Transverse colon (tissue), 4 donors: ENCODE measurements at regions not wholly inside any gene's neighbourhood (a gene's known extent, or its start where the extent isn't known, plus 50 kb on each side); places are given as distances from the start of the nearest gene placed in this dataset.

Experiments
- DNase-seq: peaks from one replicate; pipeline ENCODE4 v3.0.0-alpha.2; 2019
- H3K27ac ChIP-seq, 4 donors: fragments of 200-600 bp; sonication (generic); 2 replicates each; pipeline ENCODE4 v1.5.1; 2016 to 2018; ENCODE audit warnings: inconsistent platforms in 4 of 4
- H3K27me3 ChIP-seq: fragments of 200-600 bp; sonication (generic); 2 replicates; pipeline ENCODE4 v1.5.1; 2017; ENCODE audit warnings: inconsistent platforms
- H3K36me3 ChIP-seq, 4 donors: fragments of 200-600 bp; sonication (generic); 2 replicates each; pipeline ENCODE4 v1.5.1; 2017 to 2019; ENCODE audit warnings: inconsistent platforms in 4 of 4
- H3K4me1 ChIP-seq, 4 donors: fragments of 200-600 bp; sonication (generic); 2 replicates each; pipeline ENCODE4 v1.5.1; 2017 to 2020; ENCODE audit warnings: inconsistent platforms in 4 of 4
- H3K4me3 ChIP-seq, 4 donors: fragments of 200-600 bp; sonication (generic); 1 replicate in 1 of 4; 2 replicates in 3 of 4; pipeline versions ENCODE4 v1.5.1 to v1.6.1; 2017 to 2019; ENCODE audit warnings: inconsistent platforms in 4 of 4
- H3K9me3 ChIP-seq, 2 donors: fragments of 200-600 bp; sonication (generic); 2 replicates each; pipeline ENCODE4 v1.5.1; 2017 to 2019; ENCODE audit warnings: inconsistent platforms in 2 of 2
- EP300 ChIP-seq: sonication (generic); formaldehyde crosslinking; IDR thresholded peaks from one replicate; pipeline ENCODE4 v1.6.1; 2017; ENCODE audit warnings: antibody characterized with exemption, low read depth
- POLR2A ChIP-seq: fragments of 450-650 bp; IDR thresholded peaks from one replicate; pipeline ENCODE4 v1.6.1; 2016; ENCODE audit warnings: antibody characterized with exemption, mild to moderate bottlenecking, moderate library complexity
- POLR2AphosphoS5 ChIP-seq, 3 donors: sonication (generic); formaldehyde crosslinking; IDR thresholded peaks; one replicate each; pipeline ENCODE4 v1.6.1; 2016; ENCODE audit warnings: antibody characterized with exemption in 3 of 3
- WGBS, 2 donors: methylation state at CpG; one replicate each; pipeline ENCODE4 v1.1.5; 2018; ENCODE audit warnings: low coverage in 1 of 2; 5-methylcytosine and 5-hydroxymethylcytosine counted together
- in situ Hi-C, 4 donors: fragments of 200-750 bp; cut with MboI; loops; one replicate each; pipeline versions ENCODE4 v1.15.0 to v1.15.1; 2017; ENCODE audit warnings: low sequenced_read_pairs in 3 of 4, low pct_ligation_motif_present in 1 of 4, low pct_unique_long_range_greater_than_20kb in 1 of 4
- intact Hi-C: fragments of 100-400 bp; cut with DNase I; formaldehyde crosslinking; loops from one replicate; pipeline ENCODE4 v1.15.1; 2023; ENCODE audit warnings: low total_unique reads
- TF ChIP-seq, protein P1 (sequence below), 5 experiments: fragments of 200-600 bp in 3 of 5; fragments of 450-650 bp in 2 of 5; sonication (generic) in 3 of 5; IDR thresholded peaks; 1 replicate in 2 of 5; 2 replicates in 3 of 5; pipeline ENCODE4 v1.5.1; 2016 to 2017; ENCODE audit warnings: antibody characterized with exemption in 5 of 5, inconsistent platforms in 3 of 5, mild to moderate bottlenecking in 2 of 5, moderate library complexity in 1 of 5

DNA sequence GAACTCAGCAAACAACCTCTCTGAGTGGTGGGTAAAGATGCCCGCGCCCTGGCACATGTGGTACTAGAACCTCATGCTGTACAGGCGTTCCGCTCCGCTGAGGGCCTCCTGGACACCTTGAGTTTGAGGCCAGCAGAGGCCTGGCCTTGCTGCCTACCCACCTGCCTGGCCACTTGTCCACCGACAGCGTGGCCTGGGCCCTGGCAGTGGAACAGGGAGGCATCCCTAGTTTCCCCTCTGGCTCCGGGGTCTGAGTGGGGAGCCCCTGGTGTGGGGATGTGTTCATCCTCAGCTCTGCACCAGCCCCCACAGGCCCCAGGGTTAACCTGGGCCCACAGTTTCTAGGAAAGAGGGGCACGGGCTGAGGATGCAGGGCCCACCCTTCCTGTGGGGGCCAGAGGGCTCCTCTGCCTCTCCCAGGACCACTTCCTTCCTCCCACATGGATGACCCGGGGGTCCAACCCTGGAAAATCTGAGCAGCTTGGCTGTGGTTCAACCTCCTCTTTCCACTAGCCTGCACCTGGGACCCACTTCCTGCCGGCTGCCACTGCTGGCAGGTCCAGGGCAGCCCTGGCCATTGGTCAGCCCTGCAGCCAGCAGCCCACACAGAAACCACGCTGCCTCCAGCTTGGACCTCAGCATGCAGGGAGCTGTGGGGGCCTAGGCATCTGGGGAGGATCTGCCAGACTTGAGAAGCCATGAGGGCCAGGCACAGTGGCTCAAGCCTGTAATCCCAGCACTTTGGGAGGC lies 53.3 kb upstream of the COL18A1 start:
- H3K27me3 ChIP-seq: no peaks in the 10 kb centered on the region
- intact Hi-C loops: no loop called here
- H3K27ac ChIP-seq: no peak overlapping the region
- H3K36me3 ChIP-seq: no peaks in the 10 kb centered on the region
- H3K4me3 ChIP-seq: no peak overlapping the region
- 80 to 100% methylated on average over 2 to 12 of the region's 12 CpGs for WGBS, 2 donors
- in situ Hi-C loops: loop anchor here in 1 of 4 donors (10.0 kb wide), 1 partner anchor 57 kb away; no protein-coding TSS in a partner anchor
- peaks cover 0 to 6% (median 2%) of the 10 kb centered on the region in 4 donors for H3K4me1 ChIP-seq
- no peak for TF ChIP-seq POLR2A
- TF ChIP-seq, protein P1, sequence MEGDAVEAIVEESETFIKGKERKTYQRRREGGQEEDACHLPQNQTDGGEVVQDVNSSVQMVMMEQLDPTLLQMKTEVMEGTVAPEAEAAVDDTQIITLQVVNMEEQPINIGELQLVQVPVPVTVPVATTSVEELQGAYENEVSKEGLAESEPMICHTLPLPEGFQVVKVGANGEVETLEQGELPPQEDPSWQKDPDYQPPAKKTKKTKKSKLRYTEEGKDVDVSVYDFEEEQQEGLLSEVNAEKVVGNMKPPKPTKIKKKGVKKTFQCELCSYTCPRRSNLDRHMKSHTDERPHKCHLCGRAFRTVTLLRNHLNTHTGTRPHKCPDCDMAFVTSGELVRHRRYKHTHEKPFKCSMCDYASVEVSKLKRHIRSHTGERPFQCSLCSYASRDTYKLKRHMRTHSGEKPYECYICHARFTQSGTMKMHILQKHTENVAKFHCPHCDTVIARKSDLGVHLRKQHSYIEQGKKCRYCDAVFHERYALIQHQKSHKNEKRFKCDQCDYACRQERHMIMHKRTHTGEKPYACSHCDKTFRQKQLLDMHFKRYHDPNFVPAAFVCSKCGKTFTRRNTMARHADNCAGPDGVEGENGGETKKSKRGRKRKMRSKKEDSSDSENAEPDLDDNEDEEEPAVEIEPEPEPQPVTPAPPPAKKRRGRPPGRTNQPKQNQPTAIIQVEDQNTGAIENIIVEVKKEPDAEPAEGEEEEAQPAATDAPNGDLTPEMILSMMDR (IDR thresholded peaks at IDR 0.05): no peak
- no peak for TF ChIP-seq EP300
- no peak for TF ChIP-seq POLR2AphosphoS5 (IDR thresholded peaks at IDR 0.05)
- no peaks in the 10 kb centered on the region for H3K9me3 ChIP-seq
- no peak for DNase-seq

DNA sequence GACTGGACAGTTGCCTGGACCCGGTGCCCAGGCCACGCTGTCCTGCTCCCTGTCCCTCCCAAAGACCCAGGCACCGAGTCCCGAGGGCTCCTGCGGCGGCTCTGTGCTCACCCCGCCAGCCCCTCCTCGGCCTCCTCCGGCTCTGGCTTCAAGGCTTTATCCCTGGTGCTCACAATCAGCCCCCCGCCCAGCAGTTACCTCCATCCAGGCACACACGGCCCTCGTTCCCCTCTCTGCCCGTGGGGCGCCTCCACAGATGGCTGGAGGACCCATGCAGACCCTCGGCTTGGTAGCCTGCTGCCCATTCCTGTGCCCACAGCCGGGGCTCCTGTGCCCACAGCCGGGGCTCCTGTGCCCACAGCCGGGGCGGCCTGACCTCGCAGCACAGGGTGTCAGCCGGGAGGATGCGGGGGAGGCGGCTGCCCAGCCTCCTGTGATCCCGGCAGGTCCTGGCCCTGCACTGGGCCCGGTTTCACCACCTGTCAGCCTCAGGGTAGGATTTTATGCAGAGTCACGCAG lies 52.3 kb upstream of the COL18A1 start:
- TF ChIP-seq POLR2A (no peak), POLR2AphosphoS5 (IDR thresholded peaks at IDR 0.05) (no peak), EP300 (no peak)
- TF ChIP-seq, protein P1 (IDR thresholded peaks at IDR 0.05): no peak
- Histone ChIP-seq H3K27ac (no peak overlapping the region), H3K4me1 (peaks cover 0 to 7% (median 3%) of the 10 kb centered on the region in 4 donors), H3K9me3 (no peaks in the 10 kb centered on the region), H3K36me3 (no peaks in the 10 kb centered on the region), H3K4me3 (no peak overlapping the region), H3K27me3 (no peaks in the 10 kb centered on the region)
- intact Hi-C loops: no loop called here
- DNase-seq: no peak
- in situ Hi-C loops: loop anchor here in 1 of 4 donors (10.0 kb wide), 1 partner anchor 58 kb away; no protein-coding TSS in a partner anchor
- WGBS, 2 donors: 87% methylated on average over 25 of the region's 26 CpGs; no CpG with 5 or more reads in 1 of the 2 donors

DNA sequence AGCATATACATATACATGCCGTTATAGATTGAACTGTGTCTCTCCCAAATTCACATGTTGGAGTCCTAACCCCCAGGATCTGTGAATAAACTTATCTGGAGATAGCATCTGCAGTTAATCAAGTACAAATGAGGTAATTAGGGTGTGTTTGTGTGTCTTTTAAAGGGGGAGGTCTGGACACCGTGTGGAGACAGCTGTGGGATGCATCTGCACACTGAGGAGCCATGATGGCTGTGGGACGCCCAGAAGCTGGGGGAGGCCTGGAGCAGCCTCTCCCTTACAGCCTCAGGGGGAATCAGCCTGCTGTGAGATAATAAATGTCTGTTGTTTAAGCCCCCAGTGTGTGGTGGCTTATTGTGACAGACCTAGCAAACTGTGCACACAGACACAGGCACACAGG lies 51.8 kb upstream of the COL18A1 start:
- WGBS, 2 donors: 72% methylated on average over 3 of the region's 3 CpGs; no CpG with 5 or more reads in 1 of the 2 donors
- Histone ChIP-seq H3K4me1 (peaks cover 0 to 7% (median 3%) of the 10 kb centered on the region in 4 donors), H3K36me3 (no peaks in the 10 kb centered on the region), H3K4me3 (no peak overlapping the region), H3K27me3 (no peaks in the 10 kb centered on the region), H3K27ac (no peak overlapping the region), H3K9me3 (no peaks in the 10 kb centered on the region)
- intact Hi-C loops (no loop called here), in situ Hi-C loops (loop anchor here in 1 of 4 donors (10.0 kb wide), 1 partner anchor 58 kb away; no protein-coding TSS in a partner anchor)
- DNase-seq: no peak
- TF ChIP-seq, protein P1 (IDR thresholded peaks at IDR 0.05): no peak
- TF ChIP-seq POLR2AphosphoS5 (IDR thresholded peaks at IDR 0.05): no peak
- TF ChIP-seq EP300: no peak
- no peak for TF ChIP-seq POLR2A

DNA sequence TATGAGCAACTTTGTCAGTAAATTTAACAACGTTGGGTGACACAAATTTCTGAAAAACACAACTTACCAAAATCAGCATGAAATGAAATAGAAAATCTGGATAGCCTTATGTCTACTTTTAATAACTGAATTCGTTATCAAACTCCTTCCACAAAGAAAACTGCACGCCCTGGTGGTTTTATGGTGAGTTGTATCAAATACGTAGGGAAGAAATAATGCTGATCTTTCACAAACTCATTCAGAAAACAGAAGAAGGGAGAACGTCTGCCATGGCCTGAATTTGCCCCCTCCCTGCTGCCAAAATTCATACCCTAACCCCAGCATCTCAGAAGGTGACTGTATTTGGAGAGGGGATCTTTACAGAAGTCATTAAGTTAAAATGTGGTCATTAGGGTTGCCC lies 50.0 kb upstream of the COL18A1 start:
- in situ Hi-C loops: loop anchor here in 1 of 4 donors (10.0 kb wide), 1 partner anchor 60 kb away; no protein-coding TSS in a partner anchor

More for the DNA sequence above, 50.0 kb upstream of the COL18A1 start:
- TF ChIP-seq EP300 (no peak), POLR2AphosphoS5 (IDR thresholded peaks at IDR 0.05) (no peak), POLR2A (no peak)
- TF ChIP-seq, protein P1 (IDR thresholded peaks at IDR 0.05): no peak
- WGBS, 2 donors: 25 to 36% methylated on average over 5 of the region's 5 CpGs
- H3K4me3 ChIP-seq: no peak overlapping the region
- H3K27me3 ChIP-seq: no peaks in the 10 kb centered on the region
- H3K36me3 ChIP-seq: no peaks in the 10 kb centered on the region
- DNase-seq: no peak
- no peaks in the 10 kb centered on the region for H3K9me3 ChIP-seq
- H3K27ac ChIP-seq: no peak overlapping the region
- peaks cover 0 to 6% (median 2%) of the 10 kb centered on the region in 4 donors for H3K4me1 ChIP-seq
- intact Hi-C loops: no loop called here
